ENCODE measurements at regions not wholly inside any gene's neighbourhood (a gene's known extent, or its start where the extent isn't known, plus 50 kb on each side); places are given as distances from the start of the nearest gene placed in this dataset.

DNA sequence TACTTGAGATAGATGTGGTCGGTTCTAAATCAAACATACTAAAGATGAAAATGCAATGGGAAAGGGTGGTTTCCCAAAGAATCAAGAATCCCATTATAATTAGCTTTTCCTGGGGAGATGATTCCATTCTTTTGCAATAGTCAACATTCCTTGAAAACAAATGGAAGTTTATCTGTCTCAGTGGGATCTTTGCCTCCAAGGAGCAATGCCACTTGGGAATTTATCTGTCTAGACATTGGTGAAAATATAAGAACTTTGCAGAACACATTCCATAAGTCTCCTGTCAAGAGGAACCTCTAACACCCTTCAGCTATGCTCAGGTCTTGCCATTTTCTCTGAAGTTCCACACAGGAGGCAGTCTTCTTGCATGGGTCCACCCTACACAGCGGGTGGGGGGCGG, 152.5 kb downstream of the KCTD12 start:
- no peak overlapping the region for H2AFZ ChIP-seq (ENCODE audit: low read length)
- H3K9me3 Mint-ChIP-seq, result peaks cover 2 to 3% of the 10 kb centered on the region in 2 experiments; a peak in 4 of 5 replicates
- no peak overlapping the region for H2AK5ac ChIP-seq (ENCODE audit: insufficient read length, low read length)
- no peaks in the 10 kb centered on the region for H3K27me3 ChIP-seq (ENCODE audit: insufficient read depth, low read length)
- no peaks in the 10 kb centered on the region for H3K4me1 ChIP-seq (ENCODE audit: insufficient read depth, low read length)
- no peak overlapping the region for H2BK12ac ChIP-seq (ENCODE audit: insufficient read length, low read depth, low read length)
- H3K4me3 Mint-ChIP-seq, result no peak overlapping the region
- no peak overlapping the region for H4K5ac ChIP-seq (ENCODE audit: insufficient read length, low read depth, low read length)
- WGBS (ENCODE audit: extremely low coverage, insufficient read length, low lambda C conversion rate), result no CpG with 5 or more reads among the region's 3 CpGs
- no peaks in the 10 kb centered on the region for H3K4me1 Mint-ChIP-seq
- no peaks in the 10 kb centered on the region for H3K9me3 ChIP-seq (ENCODE audit: control insufficient read depth, low read depth, low read length)
- H4K8ac ChIP-seq (replicated peaks; ENCODE audit: insufficient read length, low read depth, low read length), result no peak overlapping the region
- H3K4me2 ChIP-seq (ENCODE audit: insufficient read depth, insufficient read length, low read length), result no peak overlapping the region
- TF ChIP-seq, protein P1, sequence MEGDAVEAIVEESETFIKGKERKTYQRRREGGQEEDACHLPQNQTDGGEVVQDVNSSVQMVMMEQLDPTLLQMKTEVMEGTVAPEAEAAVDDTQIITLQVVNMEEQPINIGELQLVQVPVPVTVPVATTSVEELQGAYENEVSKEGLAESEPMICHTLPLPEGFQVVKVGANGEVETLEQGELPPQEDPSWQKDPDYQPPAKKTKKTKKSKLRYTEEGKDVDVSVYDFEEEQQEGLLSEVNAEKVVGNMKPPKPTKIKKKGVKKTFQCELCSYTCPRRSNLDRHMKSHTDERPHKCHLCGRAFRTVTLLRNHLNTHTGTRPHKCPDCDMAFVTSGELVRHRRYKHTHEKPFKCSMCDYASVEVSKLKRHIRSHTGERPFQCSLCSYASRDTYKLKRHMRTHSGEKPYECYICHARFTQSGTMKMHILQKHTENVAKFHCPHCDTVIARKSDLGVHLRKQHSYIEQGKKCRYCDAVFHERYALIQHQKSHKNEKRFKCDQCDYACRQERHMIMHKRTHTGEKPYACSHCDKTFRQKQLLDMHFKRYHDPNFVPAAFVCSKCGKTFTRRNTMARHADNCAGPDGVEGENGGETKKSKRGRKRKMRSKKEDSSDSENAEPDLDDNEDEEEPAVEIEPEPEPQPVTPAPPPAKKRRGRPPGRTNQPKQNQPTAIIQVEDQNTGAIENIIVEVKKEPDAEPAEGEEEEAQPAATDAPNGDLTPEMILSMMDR (conservative IDR thresholded peaks at IDR 0.05), result no peak
- no peak overlapping the region for H3T11ph ChIP-seq (ENCODE audit: low read length)
- no peak overlapping the region for H3K4ac ChIP-seq (ENCODE audit: low read depth, low read length)
- H3K23ac ChIP-seq (ENCODE audit: insufficient read length, low read depth, low read length), result no peak overlapping the region
- H2BK15ac ChIP-seq (ENCODE audit: low read depth, low read length), result no peak overlapping the region
- no peaks in the 10 kb centered on the region for H4K20me1 ChIP-seq (ENCODE audit: control insufficient read depth, insufficient read depth, insufficient read length)
- no peak overlapping the region for H2BK120ac ChIP-seq (ENCODE audit: low read depth, low read length, poor library complexity, severe bottlenecking)
- H3K14ac ChIP-seq (ENCODE audit: insufficient read depth, low read length), result no peak overlapping the region
- peaks cover 0 to 3% (median 0%) of the 10 kb centered on the region in 3 experiments; a peak in 3 of 7 replicates for H3K36me3 Mint-ChIP-seq (ENCODE audit: insufficient read depth in 1 of 3, low read depth in 3 of 3)
- no peaks in the 10 kb centered on the region for H3K23me2 ChIP-seq (ENCODE audit: insufficient read length, low read depth, low read length, poor library complexity, severe bottlenecking)
- H2BK20ac ChIP-seq (ENCODE audit: low read depth, low read length, poor library complexity, severe bottlenecking), result no peak overlapping the region
- no peaks in the 10 kb centered on the region for H3K79me1 ChIP-seq (ENCODE audit: insufficient read depth, low read depth, low read length, poor library complexity, severe bottlenecking)
- H3K18ac ChIP-seq (ENCODE audit: insufficient read length, low read depth, low read length), result no peak overlapping the region
- H3K27me3 Mint-ChIP-seq (ENCODE audit: low read depth), result no peaks in the 10 kb centered on the region
- no peak for DNase-seq
- H2BK5ac ChIP-seq (ENCODE audit: insufficient read length, low read length), result no peak overlapping the region
- no peak overlapping the region for H3K27ac ChIP-seq (ENCODE audit: insufficient read length, low read depth, low read length)
- no peak overlapping the region for H3K27ac Mint-ChIP-seq
- no peak overlapping the region for H3K56ac ChIP-seq (ENCODE audit: insufficient read length, low read depth, low read length)
- H3K79me2 ChIP-seq (ENCODE audit: insufficient read depth, low read length), result no peaks in the 10 kb centered on the region
- no peak overlapping the region for H4K91ac ChIP-seq (ENCODE audit: insufficient read length, low read depth, low read length)
- no peak overlapping the region for H3K9ac ChIP-seq (ENCODE audit: extremely low read depth, insufficient read length, low read length)
